CD14-positive monocyte (primary cell): ENCODE measurements at regions not wholly inside any gene's neighbourhood (a gene's known extent, or its start where the extent isn't known, plus 50 kb on each side); places are given as distances from the start of the nearest gene placed in this dataset.

ENCODE experiments used
- DNase-seq, 3 donors: peaks; one replicate each; pipeline ENCODE4 v3.0.0-alpha.2; 2011 to 2022
- H2AFZ ChIP-seq: 2 replicates; pipeline ENCODE4 v1.6.0; 2012; ENCODE audit warnings: mild to moderate bottlenecking, low read depth, low read length, inconsistent platforms; ENCODE audit not compliant: insufficient read depth, poor library complexity, severe bottlenecking
- H3K27ac ChIP-seq, 2 donors: 1 replicate in 1 of 2; 2 replicates in 1 of 2; pipeline ENCODE4 v1.5.1; 2012 to 2013; ENCODE audit warnings: low read length in 2 of 2, control low read depth in 1 of 2, inconsistent platforms in 1 of 2, low read depth in 1 of 2, mild to moderate bottlenecking in 1 of 2
- H3K27me3 ChIP-seq, 2 donors: one replicate each; pipeline versions ENCODE4 v1.6.0 to v1.6.1; 2011 to 2013; ENCODE audit warnings: low read length in 2 of 2; ENCODE audit not compliant: control insufficient read depth in 2 of 2, insufficient read depth in 2 of 2
- H3K36me3 ChIP-seq, 2 donors: replicated peaks in 1 of 2; 1 replicate in 1 of 2; 2 replicates in 1 of 2; pipeline versions ENCODE4 v1.5.1 to v1.6.1; 2012 to 2013; ENCODE audit warnings: low read length in 2 of 2, control low read depth in 1 of 2, inconsistent platforms in 1 of 2, mild to moderate bottlenecking in 1 of 2; ENCODE audit not compliant: insufficient read depth in 2 of 2, control insufficient read depth in 1 of 2
- H3K4me1 ChIP-seq, 2 donors: 1 replicate in 1 of 2; 2 replicates in 1 of 2; pipeline versions ENCODE4 v1.5.1 to v1.6.1; 2012 to 2013; ENCODE audit warnings: low read length in 2 of 2, control low read depth in 1 of 2, inconsistent platforms in 1 of 2, mild to moderate bottlenecking in 1 of 2, moderate library complexity in 1 of 2; ENCODE audit not compliant: insufficient read depth in 2 of 2, control insufficient read depth in 1 of 2
- H3K4me2 ChIP-seq: replicated peaks from 2 replicates; pipeline ENCODE3; 2012; ENCODE audit warnings: low read length, moderate library complexity, mild to moderate bottlenecking; ENCODE audit not compliant: poor library complexity, severe bottlenecking; ENCODE audit errors: extremely low read depth
- H3K4me3 ChIP-seq, 3 experiments: fragments of 200-600 bp in 1 of 3; sonication (generic) in 1 of 3; replicated peaks in 1 of 3; 1 replicate in 2 of 3; 2 replicates in 1 of 3; pipeline ENCODE4 v1.5.1; 2011 to 2013; ENCODE audit warnings: low read length in 3 of 3, mild to moderate bottlenecking in 3 of 3, control low read depth in 2 of 3, low read depth in 2 of 3, inconsistent platforms in 1 of 3, moderate library complexity in 1 of 3
- H3K79me2 ChIP-seq: 2 replicates; pipeline ENCODE4 v1.6.0; 2012; ENCODE audit warnings: mild to moderate bottlenecking, control low read depth, inconsistent platforms, low read length, moderate library complexity; ENCODE audit not compliant: insufficient read depth
- H3K9ac ChIP-seq: 2 replicates; pipeline ENCODE4 v1.6.0; 2017; ENCODE audit warnings: low read length, mild to moderate bottlenecking; ENCODE audit not compliant: insufficient read depth, poor library complexity, severe bottlenecking
- H3K9me3 ChIP-seq, 2 donors: replicated peaks in 1 of 2; 1 replicate in 1 of 2; 2 replicates in 1 of 2; pipeline versions ENCODE4 v1.5.1 to v1.6.1; 2012 to 2013; ENCODE audit warnings: low read length in 2 of 2, control low read depth in 1 of 2; ENCODE audit not compliant: control insufficient read depth in 1 of 2, insufficient read depth in 1 of 2
- H4K20me1 ChIP-seq: 2 replicates; pipeline ENCODE4 v1.6.0; 2012; ENCODE audit warnings: mild to moderate bottlenecking, low read length, control low read depth, moderate library complexity; ENCODE audit not compliant: insufficient read depth
- H3K27ac Mint-ChIP-seq, 7 donors: one replicate each; pipeline ENCODE4 v1.8.0; 2020; ENCODE audit warnings: mild to moderate bottlenecking in 7 of 7, mixed read lengths in 7 of 7, moderate library complexity in 6 of 7, inconsistent platforms in 2 of 7
- H3K27me3 Mint-ChIP-seq, 3 donors: one replicate each; pipeline ENCODE4 v1.8.0; 2021 to 2022; ENCODE audit warnings: low read depth in 3 of 3, mild to moderate bottlenecking in 3 of 3, mixed read lengths in 3 of 3, moderate library complexity in 3 of 3, inconsistent platforms in 1 of 3
- H3K36me3 Mint-ChIP-seq, 2 donors: one replicate each; pipeline ENCODE4 v1.8.0; 2020; ENCODE audit warnings: mixed read lengths in 2 of 2, inconsistent platforms in 1 of 2, mild to moderate bottlenecking in 1 of 2
- H3K4me1 Mint-ChIP-seq: one replicate; pipeline ENCODE4 v1.8.0; 2020; ENCODE audit warnings: mild to moderate bottlenecking, mixed read lengths
- H3K4me3 Mint-ChIP-seq, 2 donors: one replicate each; pipeline ENCODE4 v1.8.0; 2020; ENCODE audit warnings: mild to moderate bottlenecking in 2 of 2, mixed read lengths in 2 of 2, moderate library complexity in 1 of 2
- H3K9me3 Mint-ChIP-seq, 7 donors: one replicate each; pipeline ENCODE4 v1.8.0; 2020 to 2022; ENCODE audit warnings: mixed read lengths in 7 of 7, mild to moderate bottlenecking in 6 of 7, moderate library complexity in 6 of 7, inconsistent platforms in 2 of 7
- CTCF ChIP-seq: fragments of 200-600 bp; IDR thresholded peaks from one replicate; pipeline ENCODE4 v1.8.0; 2022; ENCODE audit warnings: antibody characterized with exemption, mild to moderate bottlenecking
- WGBS: methylation state at CpG from one replicate; pipeline ENCODE4 v1.1.5; 2013; ENCODE audit warnings: missing lambda C conversion rate; ENCODE audit not compliant: insufficient coverage; 5-methylcytosine and 5-hydroxymethylcytosine counted together
- intact Hi-C, 2 donors: fragments of 100-400 bp; cut with micrococcal nuclease; formaldehyde crosslinking; loops; one replicate each; pipeline versions ENCODE4 v1.15.0 to v1.15.1; 2023

GRCh38 chr15:58258501-58259292 is 120.5 kb downstream of the AQP9 start:
- TF ChIP-seq CTCF = no peak
- no peak overlapping the region for H3K9ac ChIP-seq
- no peak overlapping the region for H3K27ac ChIP-seq
- no peak overlapping the region for H2AFZ ChIP-seq
- peaks cover 0 to under 1% of the 10 kb centered on the region in 2 donors for H3K4me1 ChIP-seq
- Mint-ChIP-seq H3K27me3 (peaks cover under 1 to 7% (median 4%) of the 10 kb centered on the region in 3 donors), H3K4me1 (peaks cover 2% of the 10 kb centered on the region), H3K27ac (no peak overlapping the region), H3K9me3 (peaks cover 0 to 10% (median 2%) of the 10 kb centered on the region in 7 donors), H3K4me3 (no peak overlapping the region), H3K36me3 (peaks cover 0 to 3% of the 10 kb centered on the region in 2 donors)
- no peak overlapping the region for H3K4me3 ChIP-seq
- H4K20me1 ChIP-seq = no peaks in the 10 kb centered on the region
- no peak overlapping the region for H3K4me2 ChIP-seq
- no peaks in the 10 kb centered on the region for H3K36me3 ChIP-seq
- peaks cover 0 to 6% of the 10 kb centered on the region in 2 donors for H3K9me3 ChIP-seq
- no peaks in the 10 kb centered on the region for H3K27me3 ChIP-seq
- no peak for DNase-seq
- WGBS = 100% methylated on average over 1 of the region's 7 CpGs
- intact Hi-C loops = no loop called here
- no peaks in the 10 kb centered on the region for H3K79me2 ChIP-seq

- no peaks in the 10 kb centered on the region for H3K27me3 ChIP-seq
- no peak overlapping the region for H3K4me2 ChIP-seq
- Mint-ChIP-seq H3K27me3 (peaks cover 3 to 6% (median 4%) of the 10 kb centered on the region in 3 donors), H3K36me3 (peaks cover 0 to under 1% of the 10 kb centered on the region in 2 donors), H3K4me1 (no peaks in the 10 kb centered on the region), H3K4me3 (no peak overlapping the region), H3K27ac (no peak overlapping the region), H3K9me3 (peaks cover 0 to 8% (median 1%) of the 10 kb centered on the region in 7 donors)
- no peak for DNase-seq
- peaks cover 0 to 3% of the 10 kb centered on the region in 2 donors for H3K9me3 ChIP-seq
- no peak overlapping the region for H3K4me3 ChIP-seq
- H3K4me1 ChIP-seq = no peaks in the 10 kb centered on the region
- WGBS = 82% methylated on average over 4 of the region's 6 CpGs
- TF ChIP-seq CTCF = no peak
- H3K36me3 ChIP-seq = no peaks in the 10 kb centered on the region
- H2AFZ ChIP-seq = no peak overlapping the region
- no peaks in the 10 kb centered on the region for H3K79me2 ChIP-seq
- H4K20me1 ChIP-seq = no peaks in the 10 kb centered on the region
- intact Hi-C loops = no loop called here
- H3K27ac ChIP-seq = no peak overlapping the region
- no peak overlapping the region for H3K9ac ChIP-seq
Measured at GRCh38 chr15:58260205-58260724, 122.1 kb downstream of the AQP9 start.
